Gastroesophageal sphincter (tissue), 3 donors: ENCODE measurements at regions not wholly inside any gene's neighbourhood (a gene's known extent, or its start where the extent isn't known, plus 50 kb on each side); places are given as distances from the start of the nearest gene placed in this dataset.

ENCODE experiments used
- CTCF ChIP-seq, 4 experiments: fragments of 200-600 bp in 2 of 4; fragments of 450-650 bp in 2 of 4; sonication (generic) in 1 of 4; IDR thresholded peaks; one replicate each; pipeline ENCODE4 v1.5.1; 2017 to 2019; ENCODE audit warnings: antibody characterized with exemption in 4 of 4, mild to moderate bottlenecking in 2 of 4, moderate library complexity in 2 of 4
- EP300 ChIP-seq: sonication (generic); formaldehyde crosslinking; IDR thresholded peaks from one replicate; pipeline ENCODE4 v1.6.1; 2017; ENCODE audit warnings: antibody characterized with exemption, mild to moderate bottlenecking
- POLR2A ChIP-seq, 2 donors: fragments of 450-650 bp; IDR thresholded peaks; one replicate each; pipeline ENCODE4 v1.6.1; 2017; ENCODE audit warnings: antibody characterized with exemption in 2 of 2, mild to moderate bottlenecking in 2 of 2, moderate library complexity in 1 of 2
- POLR2AphosphoS5 ChIP-seq: sonication (generic); formaldehyde crosslinking; IDR thresholded peaks from one replicate; pipeline ENCODE4 v1.6.1; 2017; ENCODE audit warnings: antibody characterized with exemption

DNA sequence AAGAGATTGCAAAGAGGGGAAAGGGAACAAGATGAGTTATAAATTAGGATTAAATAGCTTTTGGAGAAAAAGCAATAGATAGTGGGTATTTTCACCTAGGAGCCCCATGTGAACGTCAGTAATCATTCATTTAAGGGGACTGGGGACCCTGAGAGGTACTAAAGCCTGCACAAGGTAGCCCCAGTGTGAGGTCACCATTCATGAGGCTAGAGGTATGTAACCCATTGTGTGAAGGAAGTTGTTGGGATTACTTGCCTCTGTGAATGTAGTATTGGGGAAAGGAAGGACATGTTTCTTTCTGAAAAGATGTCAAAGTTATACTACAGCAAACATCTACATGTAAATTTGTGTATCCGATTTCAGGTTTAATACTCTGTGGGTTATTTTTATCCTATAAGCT is 276.8 kb downstream of the TBX15 start:
- TF ChIP-seq CTCF (IDR thresholded peaks at IDR 0.05) (no peak), POLR2AphosphoS5 (no peak), POLR2A (IDR thresholded peaks at IDR 0.05) (no peak), EP300 (no peak)
